ENCODE measurements at regions not wholly inside any gene's neighbourhood (a gene's known extent, or its start where the extent isn't known, plus 50 kb on each side); places are given as distances from the start of the nearest gene placed in this dataset.

DNA sequence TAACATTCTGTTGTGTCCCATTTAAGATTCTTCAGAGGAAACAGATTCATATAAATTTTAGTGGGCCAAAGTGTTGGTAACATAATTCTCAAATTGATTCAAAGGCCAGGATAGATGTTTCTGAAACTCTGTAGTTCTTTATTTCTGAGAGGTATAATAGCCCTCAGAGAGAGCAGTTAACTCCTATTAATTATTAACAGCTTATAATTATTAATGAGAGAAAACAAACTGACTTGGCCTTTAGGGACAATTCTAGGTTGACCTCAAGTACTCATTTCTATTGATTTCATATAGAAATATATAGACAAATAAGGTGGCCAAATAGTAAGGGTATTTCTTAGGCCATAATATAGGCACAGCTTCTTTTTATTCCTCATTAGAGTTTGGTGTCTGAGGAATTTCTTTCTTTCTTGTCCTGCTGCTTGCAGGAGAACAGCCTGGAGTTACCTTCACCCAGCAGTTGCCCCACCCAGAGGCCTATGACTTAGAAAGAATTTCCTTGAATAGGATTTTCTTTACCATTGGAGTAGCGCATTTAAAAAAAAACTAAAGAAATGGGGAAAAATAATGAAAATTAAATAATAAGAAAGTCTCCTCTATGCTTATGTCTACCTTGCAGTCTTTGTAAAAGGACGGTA is 1430.1 kb upstream of the SPRY2 start:
- H3K9me3 ChIP-seq (ENCODE audit: severe bottlenecking), result no peaks in the 10 kb centered on the region
- H3K27ac ChIP-seq (ENCODE audit: poor library complexity, severe bottlenecking), result no peak overlapping the region
- H3K36me3 ChIP-seq (ENCODE audit: low read depth), result no peaks in the 10 kb centered on the region
- H3K4me3 ChIP-seq (ENCODE audit: severe bottlenecking), result no peak overlapping the region
- no peaks in the 10 kb centered on the region for H3K4me1 ChIP-seq (ENCODE audit: insufficient read depth, poor library complexity, severe bottlenecking)
- no peaks in the 10 kb centered on the region for H3K27me3 ChIP-seq (ENCODE audit: insufficient read depth, poor library complexity, severe bottlenecking)
- DNase-seq (ENCODE audit: low spot score) (no peak), ATAC-seq (ENCODE audit: low read depth) (no peak)
- TF ChIP-seq, protein P1, sequence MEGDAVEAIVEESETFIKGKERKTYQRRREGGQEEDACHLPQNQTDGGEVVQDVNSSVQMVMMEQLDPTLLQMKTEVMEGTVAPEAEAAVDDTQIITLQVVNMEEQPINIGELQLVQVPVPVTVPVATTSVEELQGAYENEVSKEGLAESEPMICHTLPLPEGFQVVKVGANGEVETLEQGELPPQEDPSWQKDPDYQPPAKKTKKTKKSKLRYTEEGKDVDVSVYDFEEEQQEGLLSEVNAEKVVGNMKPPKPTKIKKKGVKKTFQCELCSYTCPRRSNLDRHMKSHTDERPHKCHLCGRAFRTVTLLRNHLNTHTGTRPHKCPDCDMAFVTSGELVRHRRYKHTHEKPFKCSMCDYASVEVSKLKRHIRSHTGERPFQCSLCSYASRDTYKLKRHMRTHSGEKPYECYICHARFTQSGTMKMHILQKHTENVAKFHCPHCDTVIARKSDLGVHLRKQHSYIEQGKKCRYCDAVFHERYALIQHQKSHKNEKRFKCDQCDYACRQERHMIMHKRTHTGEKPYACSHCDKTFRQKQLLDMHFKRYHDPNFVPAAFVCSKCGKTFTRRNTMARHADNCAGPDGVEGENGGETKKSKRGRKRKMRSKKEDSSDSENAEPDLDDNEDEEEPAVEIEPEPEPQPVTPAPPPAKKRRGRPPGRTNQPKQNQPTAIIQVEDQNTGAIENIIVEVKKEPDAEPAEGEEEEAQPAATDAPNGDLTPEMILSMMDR (IDR thresholded peaks at IDR 0.05; ENCODE audit: poor library complexity, severe bottlenecking), result no peak

DNA sequence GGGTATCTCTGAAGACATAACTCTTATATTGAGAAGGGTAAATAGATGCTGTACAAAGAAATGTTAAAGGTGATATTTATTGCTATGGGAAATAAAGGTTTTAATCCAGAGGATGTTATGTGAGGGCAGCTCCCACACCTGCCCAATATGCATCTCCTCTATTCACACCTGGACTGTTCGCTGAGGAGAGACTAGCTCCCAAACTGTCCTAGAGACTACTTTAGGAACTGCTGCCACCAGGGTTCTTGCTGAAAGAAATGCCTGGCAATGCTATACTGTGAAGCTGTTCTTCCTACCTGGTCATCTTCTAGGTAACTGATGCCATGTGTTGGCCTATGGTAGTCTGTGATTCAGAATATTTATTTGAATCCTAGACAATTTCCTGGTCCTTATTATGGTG is 1421.5 kb upstream of the SPRY2 start:
- Histone ChIP-seq H3K27me3 (ENCODE audit: insufficient read depth, poor library complexity, severe bottlenecking) (no peaks in the 10 kb centered on the region), H3K27ac (ENCODE audit: poor library complexity, severe bottlenecking) (no peak overlapping the region), H3K36me3 (ENCODE audit: low read depth) (no peaks in the 10 kb centered on the region), H3K4me3 (ENCODE audit: severe bottlenecking) (no peak overlapping the region), H3K4me1 (ENCODE audit: insufficient read depth, poor library complexity, severe bottlenecking) (no peaks in the 10 kb centered on the region), H3K9me3 (ENCODE audit: severe bottlenecking) (no peaks in the 10 kb centered on the region)
- ATAC-seq (ENCODE audit: low read depth), result no peak
- TF ChIP-seq, protein P1 (IDR thresholded peaks at IDR 0.05; ENCODE audit: poor library complexity, severe bottlenecking), result no peak
- DNase-seq (ENCODE audit: low spot score), result no peak

DNA sequence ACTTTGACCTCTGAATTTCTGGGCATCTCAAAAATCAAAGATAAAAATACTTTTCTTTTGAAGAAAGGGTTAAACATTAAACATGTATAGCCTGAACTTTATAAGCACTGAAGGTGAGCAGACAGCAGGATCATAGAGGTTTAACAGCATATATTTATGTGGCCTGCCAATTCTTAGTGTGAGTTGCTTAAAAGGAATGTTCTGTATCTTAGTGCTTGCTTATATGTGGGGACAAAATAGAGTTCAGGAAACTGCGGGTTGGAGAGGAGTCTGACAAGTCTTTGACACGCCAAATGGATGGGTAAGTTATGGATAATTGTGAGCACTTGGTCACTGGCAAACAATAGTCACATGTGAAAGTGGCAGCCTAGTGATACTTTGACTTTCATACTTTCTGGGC is 1419.4 kb upstream of the SPRY2 start:
- H3K9me3 ChIP-seq (ENCODE audit: severe bottlenecking), result no peaks in the 10 kb centered on the region
- ATAC-seq (ENCODE audit: low read depth), result no peak
- H3K4me3 ChIP-seq (ENCODE audit: severe bottlenecking), result no peak overlapping the region
- TF ChIP-seq, protein P1 (IDR thresholded peaks at IDR 0.05; ENCODE audit: poor library complexity, severe bottlenecking), result no peak
- H3K27ac ChIP-seq (ENCODE audit: poor library complexity, severe bottlenecking), result no peak overlapping the region
- DNase-seq (ENCODE audit: low spot score), result no peak
- no peaks in the 10 kb centered on the region for H3K4me1 ChIP-seq (ENCODE audit: insufficient read depth, poor library complexity, severe bottlenecking)
- H3K27me3 ChIP-seq (ENCODE audit: insufficient read depth, poor library complexity, severe bottlenecking), result no peaks in the 10 kb centered on the region
- no peaks in the 10 kb centered on the region for H3K36me3 ChIP-seq (ENCODE audit: low read depth)

DNA sequence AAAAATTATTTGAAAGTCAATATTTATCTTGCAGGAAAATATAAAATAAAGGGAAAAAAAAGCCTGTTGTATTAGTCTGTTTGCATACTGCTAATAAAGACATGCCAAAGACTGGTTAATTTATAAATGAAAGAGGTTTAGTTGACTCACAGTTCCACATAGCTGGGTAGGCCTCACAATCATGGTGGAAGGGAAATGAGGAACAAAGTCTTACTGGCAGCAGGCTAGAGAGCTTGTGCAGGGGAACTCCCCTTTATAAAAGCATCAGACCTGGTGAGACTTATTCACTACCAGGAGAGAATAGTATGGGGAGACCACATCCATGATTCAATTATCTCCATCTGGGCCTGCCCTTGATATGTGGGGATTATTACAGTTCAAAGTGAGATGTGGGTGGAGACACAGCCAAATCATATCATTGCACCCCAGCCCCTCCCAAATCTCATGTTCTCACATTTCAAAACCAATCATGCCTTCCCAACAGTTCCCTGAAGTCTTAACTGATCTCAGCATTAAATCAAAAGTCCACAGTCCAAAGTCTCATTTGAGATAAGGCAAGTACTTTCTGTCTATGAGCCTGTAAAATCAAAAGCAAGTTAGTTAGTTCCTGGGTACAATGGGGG is 1416.5 kb upstream of the SPRY2 start:
- no peak overlapping the region for H3K4me3 ChIP-seq (ENCODE audit: severe bottlenecking)
- H3K27me3 ChIP-seq (ENCODE audit: insufficient read depth, poor library complexity, severe bottlenecking), result no peaks in the 10 kb centered on the region
- no peaks in the 10 kb centered on the region for H3K9me3 ChIP-seq (ENCODE audit: severe bottlenecking)
- DNase-seq (ENCODE audit: low spot score) (no peak), ATAC-seq (ENCODE audit: low read depth) (no peak)
- no peaks in the 10 kb centered on the region for H3K36me3 ChIP-seq (ENCODE audit: low read depth)
- H3K4me1 ChIP-seq (ENCODE audit: insufficient read depth, poor library complexity, severe bottlenecking), result no peaks in the 10 kb centered on the region
- H3K27ac ChIP-seq (ENCODE audit: poor library complexity, severe bottlenecking), result no peak overlapping the region
- TF ChIP-seq, protein P1 (IDR thresholded peaks at IDR 0.05; ENCODE audit: poor library complexity, severe bottlenecking), result no peak

DNA sequence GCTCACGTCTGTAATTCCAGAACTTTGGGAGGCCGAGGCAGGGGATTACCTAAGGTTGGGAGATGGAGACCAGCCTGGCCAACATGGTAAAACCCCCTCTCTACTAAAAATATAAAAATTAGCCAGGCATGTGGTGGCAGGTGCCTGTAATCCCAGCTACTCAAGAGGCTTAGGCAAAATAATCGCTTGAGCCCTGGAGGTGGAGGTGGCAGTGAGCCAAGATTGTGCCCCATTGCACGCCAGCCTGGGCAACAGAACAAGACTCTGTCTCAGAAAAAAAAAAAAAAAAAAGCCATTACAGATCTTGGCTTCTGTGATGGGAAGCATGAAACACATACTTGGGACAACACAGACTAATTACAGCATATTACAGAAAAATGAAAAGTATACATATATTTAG is 1404.5 kb upstream of the SPRY2 start:
- Histone ChIP-seq H3K4me1 (ENCODE audit: insufficient read depth, poor library complexity, severe bottlenecking) (no peaks in the 10 kb centered on the region), H3K27ac (ENCODE audit: poor library complexity, severe bottlenecking) (no peak overlapping the region), H3K9me3 (ENCODE audit: severe bottlenecking) (no peaks in the 10 kb centered on the region), H3K36me3 (ENCODE audit: low read depth) (no peaks in the 10 kb centered on the region), H3K4me3 (ENCODE audit: severe bottlenecking) (no peak overlapping the region), H3K27me3 (ENCODE audit: insufficient read depth, poor library complexity, severe bottlenecking) (no peaks in the 10 kb centered on the region)
- TF ChIP-seq, protein P1 (IDR thresholded peaks at IDR 0.05; ENCODE audit: poor library complexity, severe bottlenecking), result no peak
- DNase-seq (ENCODE audit: low spot score), result no peak
- no peak for ATAC-seq (ENCODE audit: low read depth)
